Right cardiac atrium (tissue), 5 donors: ENCODE measurements at regions not wholly inside any gene's neighbourhood (a gene's known extent, or its start where the extent isn't known, plus 50 kb on each side); places are given as distances from the start of the nearest gene placed in this dataset.
"Not testable (repeated sequence)": the region's sequence is repeated elsewhere in the genome, so short reads cannot be mapped to it uniquely, and the experiment has no call there.

Source experiments
- ATAC-seq, 2 donors: fragments of 200-7000 bp; cut with Tn5 transposase; one replicate each; pipeline versions ENCODE4 v1.8.0 to v1.9.1; 2020; ENCODE audit warnings: moderate library complexity in 2 of 2, mild to moderate bottlenecking in 1 of 2
- DNase-seq, 3 donors: peaks; one replicate each; pipeline ENCODE4 v3.0.0-alpha.2; 2020
- H3K27ac ChIP-seq: one replicate; pipeline ENCODE4 v1.5.1; 2013; ENCODE audit warnings: mild to moderate bottlenecking, low read length, control low read depth, moderate library complexity
- H3K27me3 ChIP-seq: one replicate; pipeline ENCODE4 v1.6.1; 2013; ENCODE audit not compliant: control insufficient read depth, insufficient read depth
- H3K4me1 ChIP-seq: one replicate; pipeline ENCODE4 v1.6.1; 2013; ENCODE audit warnings: low read length; ENCODE audit not compliant: control insufficient read depth, insufficient read depth
- H3K4me3 ChIP-seq: one replicate; pipeline ENCODE4 v1.5.1; 2013; ENCODE audit warnings: low read length, control low read depth
- H3K9me3 ChIP-seq: one replicate; pipeline ENCODE4 v1.6.1; 2013; ENCODE audit warnings: low read length; ENCODE audit not compliant: control insufficient read depth
- WGBS: extraction: QIAGEN DNeasy Blood & Tissue Kit; methylation state at CpG from one replicate; pipeline ENCODE4 v1.1.7; 2013; 5-methylcytosine and 5-hydroxymethylcytosine counted together
- intact Hi-C, 4 donors: fragments of 100-400 bp; cut with DNase I; formaldehyde crosslinking; loops; one replicate each; pipeline versions ENCODE4 v1.11.0 to v1.14.0; 2022 to 2023
- donor health status: healthy with polysubstance abuse.
- donor health status: DM: no; HTN: yes; CAD: no.
- donor health status: DM: no; HTN: no; CAD: no.
- donor health status: DM: no; HTN: yes; CAD: no; lungs with severe emphysema.
- donor health status: DM: yes; HTN: yes; CAD: no.

GRCh38 chr12:83461336-83461935 lies 774.7 kb downstream of the TMTC2 start:
- no peaks in the 10 kb centered on the region for H3K4me1 ChIP-seq
- intact Hi-C loops: no loop called here
- 77% methylated on average over 3 of the region's 3 CpGs for WGBS
- no peak overlapping the region for H3K27ac ChIP-seq
- no peaks in the 10 kb centered on the region for H3K27me3 ChIP-seq
- ATAC-seq (no peak), DNase-seq (no peak)
- no peak overlapping the region for H3K4me3 ChIP-seq
- H3K9me3 ChIP-seq: no peaks in the 10 kb centered on the region

- Histone ChIP-seq H3K4me1 (no peaks in the 10 kb centered on the region), H3K27ac (no peak overlapping the region), H3K4me3 (no peak overlapping the region), H3K27me3 (no peaks in the 10 kb centered on the region), H3K9me3 (no peaks in the 10 kb centered on the region)
- WGBS: 73% methylated on average over 2 of the region's 2 CpGs
- intact Hi-C loops: no loop called here
- ATAC-seq: no peak
- DNase-seq: no peak
These were observed 764.5 kb downstream of the TMTC2 start for GRCh38 chr12:83451189-83451588.

- DNase-seq (no peak), ATAC-seq (no peak)
- Histone ChIP-seq H3K27me3 (no peaks in the 10 kb centered on the region), H3K4me1 (no peaks in the 10 kb centered on the region), H3K4me3 (no peak overlapping the region), H3K9me3 (no peaks in the 10 kb centered on the region), H3K27ac (no peak overlapping the region)
- intact Hi-C loops: no loop called here
- WGBS: 34% methylated on average over 1 of the region's 1 CpG
These were observed 747.9 kb downstream of the TMTC2 start for GRCh38 chr12:83434600-83434999.

- Histone ChIP-seq H3K9me3 (no peaks in the 10 kb centered on the region), H3K4me1 (no peaks in the 10 kb centered on the region), H3K27me3 (no peaks in the 10 kb centered on the region), H3K27ac (no peak overlapping the region), H3K4me3 (no peak overlapping the region)
- DNase-seq: peak in 1 of 3 donors; percentile 9
- intact Hi-C loops: no loop called here
- WGBS: 93% methylated on average over 3 of the region's 3 CpGs
- ATAC-seq: no peak
These were observed 745.5 kb downstream of the TMTC2 start for GRCh38 chr12:83432176-83432719.

- WGBS: 68% methylated on average over 2 of the region's 2 CpGs
- DNase-seq, ATAC-seq, intact Hi-C loops, H3K27me3 ChIP-seq, H3K4me3 ChIP-seq, H3K4me1 ChIP-seq, H3K9me3 ChIP-seq, H3K27ac ChIP-seq: not testable (repeated sequence)
These were observed 741.0 kb downstream of the TMTC2 start for GRCh38 chr12:83427586-83428136.

GRCh38 chr12:83414981-83415380 lies 728.3 kb downstream of the TMTC2 start:
- H3K27me3 ChIP-seq: no peaks in the 10 kb centered on the region
- H3K4me1 ChIP-seq: no peaks in the 10 kb centered on the region
- DNase-seq: no peak
- no peak overlapping the region for H3K4me3 ChIP-seq
- H3K27ac ChIP-seq: no peak overlapping the region
- WGBS: 93% methylated on average over 3 of the region's 3 CpGs
- intact Hi-C loops: no loop called here
- H3K9me3 ChIP-seq: no peaks in the 10 kb centered on the region
- ATAC-seq: no peak

- WGBS: 62% methylated on average over 2 of the region's 2 CpGs
These were observed 722.1 kb downstream of the TMTC2 start for GRCh38 chr12:83408851-83409250.

GRCh38 chr12:83408146-83408545 lies 721.4 kb downstream of the TMTC2 start:
- intact Hi-C loops: no loop called here
- WGBS: 52% methylated on average over 2 of the region's 2 CpGs
- H3K9me3 ChIP-seq: no peaks in the 10 kb centered on the region

More at GRCh38 chr12:83408851-83409250, 722.1 kb downstream of the TMTC2 start:
- ATAC-seq (no peak), DNase-seq (no peak)
- Histone ChIP-seq H3K27ac (no peak overlapping the region), H3K4me3 (no peak overlapping the region), H3K4me1 (no peaks in the 10 kb centered on the region), H3K27me3 (no peaks in the 10 kb centered on the region), H3K9me3 (no peaks in the 10 kb centered on the region)
- intact Hi-C loops: no loop called here

GRCh38 chr12:83404521-83404920 lies 717.8 kb downstream of the TMTC2 start:
- no peaks in the 10 kb centered on the region for H3K4me1 ChIP-seq
- ATAC-seq (no peak), DNase-seq (no peak)
- 87% methylated on average over 3 of the region's 3 CpGs for WGBS
- no peaks in the 10 kb centered on the region for H3K27me3 ChIP-seq
- intact Hi-C loops: no loop called here
- no peak overlapping the region for H3K4me3 ChIP-seq
- no peaks in the 10 kb centered on the region for H3K9me3 ChIP-seq
- no peak overlapping the region for H3K27ac ChIP-seq

More at GRCh38 chr12:83408146-83408545, 721.4 kb downstream of the TMTC2 start:
- no peak for DNase-seq
- Histone ChIP-seq H3K4me1 (no peaks in the 10 kb centered on the region), H3K27ac (no peak overlapping the region), H3K4me3 (no peak overlapping the region), H3K27me3 (no peaks in the 10 kb centered on the region)
- ATAC-seq: no peak

- WGBS: 65% methylated on average over 3 of the region's 3 CpGs
- Histone ChIP-seq H3K27me3 (no peaks in the 10 kb centered on the region), H3K9me3 (no peaks in the 10 kb centered on the region), H3K4me3 (no peak overlapping the region), H3K27ac (no peak overlapping the region), H3K4me1 (no peaks in the 10 kb centered on the region)
- intact Hi-C loops: no loop called here
- DNase-seq (no peak), ATAC-seq (no peak)
These were observed 703.5 kb downstream of the TMTC2 start for GRCh38 chr12:83390186-83390585.

- H3K4me3 ChIP-seq: no peak overlapping the region
- ATAC-seq (no peak), DNase-seq (peak in 2 of 3 donors; percentile 43)
- H3K27me3 ChIP-seq: no peaks in the 10 kb centered on the region
- no peak overlapping the region for H3K27ac ChIP-seq
- 70% methylated on average over 16 of the region's 16 CpGs for WGBS
- H3K9me3 ChIP-seq: no peaks in the 10 kb centered on the region
- H3K4me1 ChIP-seq: no peaks in the 10 kb centered on the region
- intact Hi-C loops: no loop called here
These were observed 702.7 kb downstream of the TMTC2 start for GRCh38 chr12:83389237-83389996.
